ENCODE measurements at regions not wholly inside any gene's neighbourhood (a gene's known extent, or its start where the extent isn't known, plus 50 kb on each side); places are given as distances from the start of the nearest gene placed in this dataset.

DNA sequence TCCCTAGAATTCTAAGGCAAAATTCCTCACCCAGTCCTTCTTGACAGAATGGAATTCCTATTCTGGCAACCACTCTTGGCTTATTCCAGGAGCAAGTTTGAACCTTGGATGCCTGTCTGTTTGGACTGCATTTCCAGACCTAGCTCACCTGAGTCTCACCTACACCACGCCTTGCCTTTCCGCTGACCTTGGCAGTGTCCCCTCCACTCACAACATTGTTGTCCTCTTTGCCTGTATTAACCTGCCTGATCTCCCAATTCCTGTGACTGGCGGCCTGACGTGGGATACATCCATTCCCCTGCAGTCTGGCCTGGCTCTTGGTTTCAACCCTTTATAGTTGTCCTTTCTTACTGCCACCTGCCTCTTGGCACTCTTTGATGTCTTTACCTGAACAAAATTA lies 281.4 kb upstream of the SOX4 start:
- WGBS (ENCODE audit: extremely low coverage, insufficient coverage, insufficient read length): no CpG with 5 or more reads among the region's 4 CpGs
- no peak overlapping the region for H3K4me3 ChIP-seq (ENCODE audit: low read depth, low read length)
- no peak overlapping the region for H3K23ac ChIP-seq (ENCODE audit: low read length)
- no peak overlapping the region for H3K9ac ChIP-seq (ENCODE audit: low read length)
- no peaks in the 10 kb centered on the region for H3K27me3 ChIP-seq (ENCODE audit: insufficient read depth, low read length)
- no peak for DNase-seq
- H3K18ac ChIP-seq (ENCODE audit: low read length): no peak overlapping the region
- H4K8ac ChIP-seq (ENCODE audit: low read depth, low read length): no peak overlapping the region
- H3K79me1 ChIP-seq (ENCODE audit: low read length): no peaks in the 10 kb centered on the region
- H3K36me3 ChIP-seq (ENCODE audit: control insufficient read depth in 1 of 2, insufficient read depth in 2 of 2, low read length in 2 of 2): no peaks in the 10 kb centered on the region
- no peak overlapping the region for H2BK12ac ChIP-seq (ENCODE audit: low read length)
- H2BK5ac ChIP-seq (ENCODE audit: low read depth, low read length, poor library complexity): no peak overlapping the region
- H3K9me3 ChIP-seq (ENCODE audit: insufficient read depth, low read depth, low read length): no peaks in the 10 kb centered on the region
- no peak overlapping the region for H3K27ac ChIP-seq (ENCODE audit: low read depth, low read length)
- H2AFZ ChIP-seq (ENCODE audit: insufficient read depth, low read length, poor library complexity): no peak overlapping the region
- no peaks in the 10 kb centered on the region for H3K79me2 ChIP-seq (ENCODE audit: control insufficient read depth, insufficient read depth, low read length, poor library complexity)
- H2AK5ac ChIP-seq (ENCODE audit: low read length): no peak overlapping the region
- H3K4me2 ChIP-seq (ENCODE audit: low read length): no peak overlapping the region
- no peak overlapping the region for H3K4ac ChIP-seq (ENCODE audit: low read depth, low read length)
- no peak overlapping the region for H4K91ac ChIP-seq (ENCODE audit: low read depth, low read length)
- H3K4me1 ChIP-seq (ENCODE audit: control insufficient read depth in 1 of 2, insufficient read depth in 2 of 2, low read length in 2 of 2): peaks cover 0 to 5% of the 10 kb centered on the region in 2 experiments
- no peak overlapping the region for H2BK120ac ChIP-seq (ENCODE audit: insufficient read depth, low read length, poor library complexity)
- H3K14ac ChIP-seq (ENCODE audit: low read length): no peak overlapping the region
- H4K12ac ChIP-seq (ENCODE audit: low read depth, low read length): no peak overlapping the region

DNA sequence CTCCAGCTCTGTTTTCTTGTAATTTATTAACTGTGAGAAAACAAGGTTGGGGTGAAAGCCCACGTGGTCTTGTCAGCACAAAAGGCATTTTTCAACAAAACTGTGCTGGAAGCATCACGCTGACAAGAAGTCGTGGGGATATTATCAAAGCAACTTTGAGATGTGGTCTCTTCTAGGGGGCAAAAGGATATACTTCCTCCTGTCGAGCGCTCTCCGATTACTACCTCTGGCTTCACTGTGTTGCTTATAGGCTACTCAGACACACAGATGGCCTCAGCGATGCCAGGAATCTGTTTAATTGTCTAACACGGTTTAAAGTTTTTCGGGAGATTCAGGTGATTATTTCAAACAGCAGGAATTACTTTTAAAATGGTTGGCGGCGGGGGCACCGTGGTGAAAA lies 275.9 kb upstream of the SOX4 start:
- Histone ChIP-seq H2AFZ (ENCODE audit: insufficient read depth, low read length, poor library complexity) (no peak overlapping the region), H2BK5ac (ENCODE audit: low read depth, low read length, poor library complexity) (no peak overlapping the region), H3K23ac (ENCODE audit: low read length) (no peak overlapping the region), H4K8ac (ENCODE audit: low read depth, low read length) (no peak overlapping the region), H3K9ac (ENCODE audit: low read length) (no peak overlapping the region), H3K9me3 (ENCODE audit: insufficient read depth, low read depth, low read length) (no peaks in the 10 kb centered on the region), H2AK5ac (ENCODE audit: low read length) (no peak overlapping the region), H3K4me3 (ENCODE audit: low read depth, low read length) (no peak overlapping the region), H3K4me1 (ENCODE audit: control insufficient read depth in 1 of 2, insufficient read depth in 2 of 2, low read length in 2 of 2) (peaks cover 0 to 9% of the 10 kb centered on the region in 2 experiments), H3K27ac (ENCODE audit: low read depth, low read length) (no peak overlapping the region), H4K91ac (ENCODE audit: low read depth, low read length) (no peak overlapping the region), H2BK12ac (ENCODE audit: low read length) (no peak overlapping the region), H3K79me1 (ENCODE audit: low read length) (no peaks in the 10 kb centered on the region), H3K14ac (ENCODE audit: low read length) (no peak overlapping the region), H3K4me2 (ENCODE audit: low read length) (no peak overlapping the region), H3K18ac (ENCODE audit: low read length) (no peak overlapping the region), H2BK120ac (ENCODE audit: insufficient read depth, low read length, poor library complexity) (no peak overlapping the region), H4K12ac (ENCODE audit: low read depth, low read length) (no peak overlapping the region), H3K4ac (ENCODE audit: low read depth, low read length) (no peak overlapping the region), H3K36me3 (ENCODE audit: control insufficient read depth in 1 of 2, insufficient read depth in 2 of 2, low read length in 2 of 2) (no peaks in the 10 kb centered on the region), H3K79me2 (ENCODE audit: control insufficient read depth, insufficient read depth, low read length, poor library complexity) (no peaks in the 10 kb centered on the region), H3K27me3 (ENCODE audit: insufficient read depth, low read length) (no peaks in the 10 kb centered on the region)
- peak in 1 of 2 donors; percentile 29 for DNase-seq
- no CpG with 5 or more reads among the region's 12 CpGs for WGBS (ENCODE audit: extremely low coverage, insufficient coverage, insufficient read length)

DNA sequence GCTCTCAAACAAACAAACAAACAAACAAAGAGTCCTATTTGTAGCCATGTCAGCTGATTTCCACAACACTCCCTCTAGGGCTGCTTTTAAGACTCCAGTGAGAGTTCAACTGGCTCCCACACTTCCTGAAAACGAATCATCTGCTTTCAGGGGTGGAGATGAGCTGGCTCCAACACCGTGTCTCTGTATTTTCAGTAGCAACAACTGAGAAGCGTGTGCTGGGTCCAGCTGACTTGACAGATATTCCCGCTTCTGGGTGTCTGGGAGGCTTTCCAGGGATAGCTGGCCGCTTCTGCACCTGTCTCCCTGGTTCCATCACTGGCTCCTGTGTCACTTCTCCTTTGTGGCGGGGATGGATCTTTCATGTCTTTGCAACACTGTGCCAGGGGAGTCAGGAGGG lies 272.5 kb upstream of the SOX4 start:
- Histone ChIP-seq H2AK5ac (ENCODE audit: low read length) (no peak overlapping the region), H3K4me2 (ENCODE audit: low read length) (no peak overlapping the region), H3K14ac (ENCODE audit: low read length) (no peak overlapping the region), H2BK5ac (ENCODE audit: low read depth, low read length, poor library complexity) (no peak overlapping the region), H3K4ac (ENCODE audit: low read depth, low read length) (no peak overlapping the region), H3K27ac (ENCODE audit: low read depth, low read length) (no peak overlapping the region), H2AFZ (ENCODE audit: insufficient read depth, low read length, poor library complexity) (no peak overlapping the region), H4K8ac (ENCODE audit: low read depth, low read length) (no peak overlapping the region), H3K4me3 (ENCODE audit: low read depth, low read length) (no peak overlapping the region), H2BK120ac (ENCODE audit: insufficient read depth, low read length, poor library complexity) (no peak overlapping the region), H3K27me3 (ENCODE audit: insufficient read depth, low read length) (no peaks in the 10 kb centered on the region), H3K9ac (ENCODE audit: low read length) (no peak overlapping the region), H3K18ac (ENCODE audit: low read length) (no peak overlapping the region), H4K12ac (ENCODE audit: low read depth, low read length) (no peak overlapping the region), H3K79me1 (ENCODE audit: low read length) (no peaks in the 10 kb centered on the region), H3K9me3 (ENCODE audit: insufficient read depth, low read depth, low read length) (no peaks in the 10 kb centered on the region), H3K36me3 (ENCODE audit: control insufficient read depth in 1 of 2, insufficient read depth in 2 of 2, low read length in 2 of 2) (no peaks in the 10 kb centered on the region), H3K79me2 (ENCODE audit: control insufficient read depth, insufficient read depth, low read length, poor library complexity) (no peaks in the 10 kb centered on the region), H2BK12ac (ENCODE audit: low read length) (no peak overlapping the region), H4K91ac (ENCODE audit: low read depth, low read length) (peak overlapping the region; percentile 13), H3K23ac (ENCODE audit: low read length) (no peak overlapping the region), H3K4me1 (ENCODE audit: control insufficient read depth in 1 of 2, insufficient read depth in 2 of 2, low read length in 2 of 2) (peaks cover 0 to 11% of the 10 kb centered on the region in 2 experiments)
- WGBS (ENCODE audit: extremely low coverage, insufficient coverage, insufficient read length): no CpG with 5 or more reads among the region's 6 CpGs
- no peak for DNase-seq

DNA sequence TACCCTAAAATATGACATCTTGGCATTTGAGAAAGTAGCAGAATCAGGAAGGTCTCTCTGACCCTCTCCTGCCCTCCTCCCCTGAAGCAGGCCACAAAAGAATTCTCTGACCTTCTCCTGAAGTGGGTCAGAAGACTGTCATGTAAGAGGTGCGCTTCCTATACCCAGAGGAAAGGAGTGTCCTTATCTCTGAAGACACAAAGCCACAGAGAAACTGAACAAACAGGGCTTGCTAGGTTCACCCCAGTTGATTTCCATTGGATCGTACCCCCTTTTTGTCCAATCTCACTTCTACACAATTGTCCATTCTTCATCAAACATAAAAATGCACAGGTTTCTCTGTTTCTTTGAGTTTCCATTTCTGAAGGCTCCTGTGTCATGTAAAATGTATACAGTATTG lies 272.0 kb upstream of the SOX4 start:
- Histone ChIP-seq H4K8ac (ENCODE audit: low read depth, low read length) (no peak overlapping the region), H3K27me3 (ENCODE audit: insufficient read depth, low read length) (no peaks in the 10 kb centered on the region), H3K18ac (ENCODE audit: low read length) (no peak overlapping the region), H3K4me3 (ENCODE audit: low read depth, low read length) (no peak overlapping the region), H2BK12ac (ENCODE audit: low read length) (no peak overlapping the region), H3K4me2 (ENCODE audit: low read length) (no peak overlapping the region), H4K12ac (ENCODE audit: low read depth, low read length) (no peak overlapping the region), H2AK5ac (ENCODE audit: low read length) (no peak overlapping the region), H2BK120ac (ENCODE audit: insufficient read depth, low read length, poor library complexity) (no peak overlapping the region), H3K4me1 (ENCODE audit: control insufficient read depth in 1 of 2, insufficient read depth in 2 of 2, low read length in 2 of 2) (peaks cover 0 to 11% of the 10 kb centered on the region in 2 experiments), H3K9ac (ENCODE audit: low read length) (no peak overlapping the region), H3K23ac (ENCODE audit: low read length) (no peak overlapping the region), H3K14ac (ENCODE audit: low read length) (no peak overlapping the region), H3K4ac (ENCODE audit: low read depth, low read length) (no peak overlapping the region), H3K9me3 (ENCODE audit: insufficient read depth, low read depth, low read length) (no peaks in the 10 kb centered on the region), H4K91ac (ENCODE audit: low read depth, low read length) (no peak overlapping the region), H3K27ac (ENCODE audit: low read depth, low read length) (no peak overlapping the region), H3K79me2 (ENCODE audit: control insufficient read depth, insufficient read depth, low read length, poor library complexity) (no peaks in the 10 kb centered on the region), H3K79me1 (ENCODE audit: low read length) (no peaks in the 10 kb centered on the region), H2AFZ (ENCODE audit: insufficient read depth, low read length, poor library complexity) (no peak overlapping the region), H3K36me3 (ENCODE audit: control insufficient read depth in 1 of 2, insufficient read depth in 2 of 2, low read length in 2 of 2) (no peaks in the 10 kb centered on the region), H2BK5ac (ENCODE audit: low read depth, low read length, poor library complexity) (no peak overlapping the region)
- DNase-seq: no peak
- no CpG with 5 or more reads among the region's 2 CpGs for WGBS (ENCODE audit: extremely low coverage, insufficient coverage, insufficient read length)
